Stimulated activated naive CD8-positive, alpha-beta T cell treated with anti-CD3 and anti-CD28 coated beads, Interleukin-15, Interleukin-2, amounts not matched to agents 100 U/mL and 50 U/mL, for 24 hours (primary cell): ENCODE measurements at regions not wholly inside any gene's neighbourhood (a gene's known extent, or its start where the extent isn't known, plus 50 kb on each side); places are given as distances from the start of the nearest gene placed in this dataset.

Experiments used
- ATAC-seq: fragments of 150-1000 bp; cut with Tn5 transposase; one replicate; pipeline ENCODE4 v1.10.0; 2021
- DNase-seq: peaks from one replicate; pipeline ENCODE4 v3.0.0; 2021

GRCh38 chr21:16755061-16755460 is 757.8 kb upstream of the CXADR start:
- ATAC-seq (no peak), DNase-seq (no peak)

DNA sequence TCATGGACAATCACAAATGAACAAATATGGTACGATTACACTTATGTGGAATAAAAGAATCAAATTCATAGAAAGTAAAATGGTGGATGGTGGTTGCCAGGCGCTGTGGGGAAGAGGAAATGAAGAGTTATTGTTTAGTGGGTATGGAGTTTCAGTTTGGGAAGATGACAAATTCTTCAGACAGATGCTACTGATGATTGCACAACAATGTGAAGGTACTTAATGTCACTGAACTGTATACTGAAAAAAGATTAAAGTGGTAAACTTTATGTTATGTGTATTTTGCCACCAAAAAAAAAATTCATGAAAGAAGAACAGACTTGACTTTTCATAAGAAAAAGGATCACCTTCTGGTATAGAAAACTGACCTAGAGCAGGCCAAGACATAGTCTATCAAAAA is 745.6 kb upstream of the CXADR start:
- ATAC-seq (no peak), DNase-seq (no peak)

GRCh38 chr21:16768096-16768495 is 744.7 kb upstream of the CXADR start:
- no peak for DNase-seq
- no peak for ATAC-seq

DNA sequence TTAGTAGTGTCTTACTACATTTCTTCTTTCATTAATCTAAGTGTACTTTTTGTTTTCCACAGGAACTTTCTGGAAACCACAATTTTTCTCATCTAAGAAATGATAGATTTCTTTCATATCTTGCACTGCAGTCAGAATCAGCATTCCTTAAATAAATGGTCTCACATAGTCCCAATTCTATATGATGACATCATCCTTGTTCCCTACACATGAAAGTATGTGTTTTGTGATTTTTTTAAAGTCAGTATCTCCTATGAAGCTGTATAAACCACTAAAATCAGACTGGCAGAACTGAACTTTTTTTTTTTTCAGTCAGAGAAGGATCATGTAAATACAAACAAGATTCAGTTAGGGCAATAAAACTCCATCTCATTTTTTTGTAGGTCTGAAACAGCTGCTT is 742.6 kb upstream of the CXADR start:
- DNase-seq (no peak), ATAC-seq (no peak)

- ATAC-seq = no peak
- no peak for DNase-seq
Observed at GRCh38 chr21:16773206-16773605, 739.6 kb upstream of the CXADR start.

- DNase-seq (no peak), ATAC-seq (no peak)
Observed at GRCh38 chr21:16775076-16775475, 737.8 kb upstream of the CXADR start.

DNA sequence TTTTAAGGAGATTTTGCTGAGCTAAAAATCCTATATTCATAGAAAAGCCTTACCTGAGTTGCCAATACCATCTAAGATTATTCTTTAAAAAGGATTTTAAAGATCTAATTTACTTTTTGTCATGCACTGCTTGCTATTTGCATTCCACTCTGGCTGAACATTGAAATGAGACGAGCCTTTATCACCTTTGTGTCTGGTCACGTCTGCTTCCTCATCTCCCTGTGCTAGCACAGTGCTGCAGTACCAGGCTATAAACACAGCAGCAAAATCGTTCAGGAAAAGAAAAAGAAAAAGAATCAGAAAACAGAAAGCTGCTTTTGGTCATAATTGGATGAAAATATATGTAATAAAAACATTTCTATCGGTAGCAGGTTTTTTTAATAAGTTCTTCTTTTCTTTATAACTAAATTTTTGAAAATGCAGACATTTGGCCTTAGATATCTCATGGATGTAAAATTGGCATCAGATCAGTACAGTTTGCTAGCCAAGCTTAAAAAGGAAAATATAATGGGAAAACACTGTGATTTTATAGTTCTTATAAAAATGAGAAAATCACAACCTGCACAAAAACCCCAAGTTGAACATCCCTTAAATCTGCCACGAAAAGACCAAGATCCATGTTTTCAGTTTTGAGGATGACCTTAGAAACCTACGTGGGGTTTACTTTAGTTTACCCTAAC is 735.7 kb upstream of the CXADR start:
- no peak for ATAC-seq

GRCh38 chr21:16788584-16788983 is 724.3 kb upstream of the CXADR start:
- DNase-seq (no peak), ATAC-seq (no peak)

More for the DNA sequence above, 735.7 kb upstream of the CXADR start:
- DNase-seq = no peak

- ATAC-seq = no peak
- no peak for DNase-seq
Observed at GRCh38 chr21:16789636-16790035, 723.2 kb upstream of the CXADR start.

GRCh38 chr21:16792101-16792500 is 720.7 kb upstream of the CXADR start:
- no peak for ATAC-seq
- no peak for DNase-seq

GRCh38 chr21:16794950-16795349 is 717.9 kb upstream of the CXADR start:
- ATAC-seq = no peak

DNA sequence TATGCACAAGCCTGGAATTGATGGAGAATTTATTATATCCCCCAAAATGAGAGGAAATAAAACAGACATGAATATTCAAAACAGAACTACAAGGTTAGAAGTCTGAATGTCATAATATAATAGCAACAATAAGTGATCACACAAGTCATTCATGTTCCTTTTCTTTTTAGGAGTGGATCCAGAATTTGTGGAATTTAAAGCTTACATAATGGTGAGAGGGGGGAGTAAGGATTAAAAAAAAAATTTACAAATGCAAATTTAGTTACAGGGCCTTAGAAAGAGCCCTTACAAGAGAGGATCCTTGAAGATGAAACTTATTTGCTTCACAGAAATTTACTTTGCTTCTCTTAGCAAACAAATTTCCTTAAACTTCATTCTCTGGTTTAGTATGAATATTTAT is 716.1 kb upstream of the CXADR start:
- ATAC-seq (no peak), DNase-seq (no peak)

More at GRCh38 chr21:16794950-16795349, 717.9 kb upstream of the CXADR start:
- no peak for DNase-seq

GRCh38 chr21:16797540-16797939 is 715.3 kb upstream of the CXADR start:
- no peak for ATAC-seq
- DNase-seq = no peak

DNA sequence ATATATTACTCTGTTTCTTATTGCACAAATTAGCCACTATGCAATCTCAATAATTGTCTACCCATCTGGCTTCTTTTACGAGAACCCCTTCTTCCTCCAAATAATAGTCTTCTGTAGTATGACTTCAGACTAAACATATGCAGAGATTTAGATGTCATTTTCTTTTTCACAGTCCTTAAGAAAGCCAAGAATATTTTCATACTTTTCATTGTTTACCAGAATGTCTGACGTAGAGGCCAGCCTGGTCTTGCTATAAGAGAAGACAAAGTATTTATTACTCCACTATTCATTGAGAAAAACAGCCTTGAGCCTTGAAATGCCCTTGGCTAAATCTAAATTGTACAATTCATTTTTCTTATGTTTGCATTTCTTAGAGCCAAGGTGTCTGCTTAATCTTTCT is 714.9 kb upstream of the CXADR start:
- DNase-seq (no peak), ATAC-seq (no peak)

- no peak for ATAC-seq
- no peak for DNase-seq
Observed at GRCh38 chr21:16800536-16801275, 712.1 kb upstream of the CXADR start.

GRCh38 chr21:16811011-16811410 is 701.8 kb upstream of the CXADR start:
- DNase-seq (no peak), ATAC-seq (no peak)

DNA sequence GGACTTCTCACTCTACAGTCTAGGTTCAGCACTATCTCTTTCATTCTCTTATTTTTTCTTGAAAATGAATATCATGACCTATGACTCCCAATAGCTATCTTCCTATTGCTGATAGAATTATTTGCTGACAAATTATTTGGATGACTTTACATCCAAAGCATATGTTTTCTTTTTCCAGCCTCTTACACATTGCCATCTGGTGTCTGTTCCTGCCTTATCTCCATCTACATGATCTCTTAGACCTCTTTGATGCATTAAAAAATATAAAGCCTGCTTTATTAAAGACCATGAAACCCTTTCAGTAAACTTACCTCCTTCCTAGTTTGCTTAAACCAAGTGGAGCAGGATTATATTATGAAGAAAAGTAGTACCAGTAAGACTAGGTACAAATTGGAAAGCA is 700.9 kb upstream of the CXADR start:
- no peak for ATAC-seq
- no peak for DNase-seq

GRCh38 chr21:16815243-16815642 is 697.6 kb upstream of the CXADR start:
- DNase-seq (no peak), ATAC-seq (no peak)

DNA sequence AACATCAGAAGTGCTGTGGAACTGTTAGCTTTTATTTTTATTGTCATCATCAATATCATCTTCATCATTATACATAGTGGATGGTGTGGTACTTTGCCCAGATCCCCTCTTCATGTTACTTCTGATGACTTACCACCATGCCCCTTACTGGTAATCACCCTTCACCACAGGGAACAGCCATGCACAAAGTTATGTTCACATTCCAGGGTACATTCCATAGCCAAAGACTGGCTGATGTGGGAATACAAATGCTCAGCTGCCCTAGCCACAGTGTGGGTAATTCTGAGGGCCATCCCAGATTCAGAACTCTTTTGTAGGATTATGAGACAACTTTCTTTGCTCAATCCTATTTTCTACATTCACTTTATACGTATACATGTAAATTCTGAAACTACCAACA is 691.3 kb upstream of the CXADR start:
- ATAC-seq = no peak
- no peak for DNase-seq

DNA sequence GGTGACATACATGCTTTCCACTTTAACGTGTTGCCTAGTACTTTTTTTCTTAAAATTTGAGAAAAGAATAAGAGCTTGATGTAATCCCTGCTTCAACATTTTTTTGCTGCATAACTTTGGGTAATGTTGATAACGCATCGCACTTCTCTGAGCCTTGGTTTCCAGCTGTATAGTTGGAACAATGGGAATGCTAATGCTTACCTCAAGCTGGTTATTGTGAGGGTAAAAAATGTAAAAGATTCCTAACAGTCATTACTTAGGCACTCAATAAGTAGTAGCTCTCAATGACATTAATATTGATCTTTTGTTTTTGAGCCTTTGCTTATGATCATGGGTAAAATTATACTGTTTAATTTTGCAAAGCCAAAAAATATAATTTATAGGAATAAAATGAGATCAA is 683.3 kb upstream of the CXADR start:
- no peak for ATAC-seq
- DNase-seq = no peak

DNA sequence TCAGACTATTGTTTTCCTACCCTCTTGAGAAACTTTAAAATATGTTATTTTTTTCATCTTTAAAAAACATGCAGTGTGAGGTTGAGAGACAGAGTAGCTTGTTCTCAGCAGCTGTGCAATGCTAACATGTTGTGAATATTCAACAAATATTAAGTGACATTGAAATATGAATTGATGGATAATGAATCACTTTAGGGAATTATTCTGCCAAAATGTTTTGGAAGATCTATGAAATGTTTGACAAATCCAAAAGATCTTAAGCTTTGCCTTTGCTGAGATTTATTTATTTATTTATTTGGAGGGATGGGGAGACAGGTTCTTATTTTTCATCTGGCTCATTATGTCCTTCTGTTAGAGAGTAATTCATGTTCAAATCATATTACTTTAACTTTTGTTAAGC is 680.1 kb upstream of the CXADR start:
- ATAC-seq (no peak), DNase-seq (no peak)

- DNase-seq (no peak), ATAC-seq (no peak)
Observed at GRCh38 chr21:16834791-16835190, 678.1 kb upstream of the CXADR start.

DNA sequence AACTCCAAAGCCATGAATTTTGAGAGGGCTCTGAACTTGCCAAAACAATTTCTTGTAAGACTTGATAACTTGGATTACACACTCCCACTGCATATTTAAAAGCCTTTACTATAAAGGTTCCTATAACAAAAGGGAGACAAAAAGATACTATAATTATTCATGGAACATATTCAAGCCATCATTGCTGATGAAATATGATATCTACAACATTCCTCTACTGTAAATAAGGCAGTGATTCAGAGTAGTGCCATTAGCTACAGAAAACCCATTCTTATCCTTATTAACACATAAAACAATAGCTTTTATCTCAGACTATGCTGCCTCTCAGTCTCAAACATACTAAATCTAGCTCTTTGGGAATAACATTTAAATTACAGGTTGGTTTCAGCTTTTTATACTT is 675.5 kb upstream of the CXADR start:
- ATAC-seq (no peak), DNase-seq (no peak)

DNA sequence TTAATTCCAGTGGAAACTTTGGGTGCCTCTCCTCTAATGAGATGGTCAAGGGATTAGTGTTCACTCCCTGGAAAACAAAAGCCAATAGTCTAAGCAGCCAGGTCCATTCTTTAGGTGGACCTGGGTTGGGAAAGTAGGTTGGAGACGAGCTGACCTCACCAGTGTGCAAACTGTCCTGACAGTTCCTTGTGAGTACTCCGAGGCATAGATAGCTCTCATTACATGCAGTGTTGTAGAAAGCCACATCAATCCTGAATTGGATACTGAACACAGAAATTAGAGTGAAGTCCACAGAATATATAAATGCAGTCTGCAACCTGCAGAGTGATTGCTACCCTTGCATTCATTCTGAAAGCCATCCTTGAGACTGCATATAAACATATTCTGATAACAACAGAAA is 675.1 kb upstream of the CXADR start:
- DNase-seq = no peak
- ATAC-seq = no peak
